Suppressor macrophage treated with lipopolysaccharide for 1 hour (primary cell): ENCODE measurements at regions not wholly inside any gene's neighbourhood (a gene's known extent, or its start where the extent isn't known, plus 50 kb on each side); places are given as distances from the start of the nearest gene placed in this dataset.

ENCODE experiments used
- DNase-seq, 3 donors: peaks; one replicate each; pipeline ENCODE4 v3.0.0-alpha.2; 2020 to 2022

- no peak for DNase-seq
These were observed 62.3 kb upstream of the DAPL1 start for GRCh38 chr2:158732573-158733429.

DNA sequence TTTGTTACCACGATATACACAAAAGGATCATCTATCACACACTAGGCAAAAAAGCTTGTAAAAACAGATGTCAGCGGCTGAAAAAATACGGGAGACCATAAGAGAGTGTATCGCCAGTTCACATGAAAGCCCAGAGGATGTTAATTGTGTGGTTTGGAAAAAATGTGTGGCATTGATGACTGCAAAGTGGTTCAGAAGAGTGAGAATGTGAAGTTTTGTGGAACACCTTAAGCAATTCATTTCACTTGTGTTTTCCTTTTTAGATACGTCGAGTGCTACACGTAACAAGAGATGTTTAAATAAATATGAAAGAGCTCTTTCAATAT, 61.7 kb upstream of the DAPL1 start:
- DNase-seq = no peak

DNA sequence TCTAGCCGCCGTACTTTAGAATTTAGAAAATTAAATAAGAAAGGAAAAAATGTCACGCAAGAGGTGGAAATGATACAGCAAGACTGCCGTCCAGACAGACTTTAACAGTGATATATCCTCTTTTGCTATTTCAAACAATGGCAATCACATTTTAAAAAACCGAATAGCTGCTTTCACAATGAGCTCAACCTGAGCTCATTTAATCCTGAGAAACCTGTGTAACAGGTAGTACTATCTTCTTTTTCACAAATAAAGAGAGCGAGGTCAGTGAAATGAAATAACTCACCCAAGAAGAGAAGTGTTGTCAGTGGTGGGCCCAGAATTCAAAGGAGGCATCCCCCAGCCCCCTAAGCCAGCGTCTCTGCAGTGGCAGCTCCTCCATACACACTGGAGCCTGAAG, 60.7 kb upstream of the DAPL1 start:
- no peak for DNase-seq

- DNase-seq = no peak
These were observed 59.1 kb upstream of the DAPL1 start for GRCh38 chr2:158735822-158736580.

GRCh38 chr2:158738363-158738762, 56.8 kb upstream of the DAPL1 start:
- no peak for DNase-seq

DNA sequence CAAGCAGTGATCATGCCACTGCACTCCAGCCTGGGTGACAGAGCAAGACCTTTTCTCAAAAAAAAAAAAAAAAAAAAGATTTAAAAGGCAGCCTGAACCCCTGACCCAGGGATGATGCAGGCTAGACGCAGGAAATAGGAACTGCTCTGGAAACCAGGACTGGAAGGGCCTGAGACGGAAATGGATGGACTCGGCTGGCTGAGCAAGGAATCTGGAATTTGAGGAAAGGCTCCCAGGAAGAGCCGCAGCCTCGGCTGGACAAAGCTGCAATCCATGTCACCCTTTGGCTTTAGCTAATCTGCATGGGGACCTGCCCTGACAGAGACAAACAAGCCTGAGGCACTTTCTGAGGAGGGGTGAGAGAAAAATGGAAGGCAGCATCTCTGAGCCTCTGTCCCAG, 55.0 kb upstream of the DAPL1 start:
- DNase-seq = no peak

- no peak for DNase-seq
These were observed 54.5 kb upstream of the DAPL1 start for GRCh38 chr2:158740621-158741020.

GRCh38 chr2:158741625-158742024, 53.5 kb upstream of the DAPL1 start:
- DNase-seq = no peak

GRCh38 chr2:158742536-158742935, 52.6 kb upstream of the DAPL1 start:
- no peak for DNase-seq

DNA sequence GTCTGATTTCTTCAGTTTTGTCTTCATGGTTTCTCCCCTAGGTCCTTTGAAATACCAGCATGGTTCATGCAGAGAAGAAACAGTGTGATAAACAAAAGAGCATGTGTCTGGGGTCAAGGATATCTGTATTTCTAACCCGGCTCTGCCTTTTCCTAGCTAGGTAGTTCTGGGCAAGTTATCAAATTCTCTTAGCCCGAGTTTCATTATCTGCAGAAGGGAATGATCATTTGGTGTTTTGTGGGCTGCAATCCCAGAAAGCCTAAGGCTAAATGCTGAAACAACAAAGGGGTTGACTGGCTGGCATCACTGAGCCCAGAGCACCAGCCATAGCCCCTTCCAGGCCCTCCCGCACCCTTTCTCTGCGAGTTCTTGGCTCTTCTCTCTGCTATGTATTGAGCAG, 51.7 kb upstream of the DAPL1 start:
- no peak for DNase-seq

- DNase-seq = no peak
These were observed 51.2 kb upstream of the DAPL1 start for GRCh38 chr2:158743879-158744278.

GRCh38 chr2:158745067-158745865, 49.9 kb upstream of the DAPL1 start:
- peak in 2 of 3 donors; percentile 25 to 40 for DNase-seq
